Transverse colon (tissue), 4 donors: ENCODE measurements at regions not wholly inside any gene's neighbourhood (a gene's known extent, or its start where the extent isn't known, plus 50 kb on each side); places are given as distances from the start of the nearest gene placed in this dataset.

Source experiments
- DNase-seq: peaks from one replicate; pipeline ENCODE4 v3.0.0-alpha.2; 2019
- H3K27ac ChIP-seq, 4 donors: fragments of 200-600 bp; sonication (generic); 2 replicates each; pipeline ENCODE4 v1.5.1; 2016 to 2018; ENCODE audit warnings: inconsistent platforms in 4 of 4
- H3K27me3 ChIP-seq: fragments of 200-600 bp; sonication (generic); 2 replicates; pipeline ENCODE4 v1.5.1; 2017; ENCODE audit warnings: inconsistent platforms
- H3K36me3 ChIP-seq, 4 donors: fragments of 200-600 bp; sonication (generic); 2 replicates each; pipeline ENCODE4 v1.5.1; 2017 to 2019; ENCODE audit warnings: inconsistent platforms in 4 of 4
- H3K4me1 ChIP-seq, 4 donors: fragments of 200-600 bp; sonication (generic); 2 replicates each; pipeline ENCODE4 v1.5.1; 2017 to 2020; ENCODE audit warnings: inconsistent platforms in 4 of 4
- H3K4me3 ChIP-seq, 4 donors: fragments of 200-600 bp; sonication (generic); 1 replicate in 1 of 4; 2 replicates in 3 of 4; pipeline versions ENCODE4 v1.5.1 to v1.6.1; 2017 to 2019; ENCODE audit warnings: inconsistent platforms in 4 of 4
- H3K9me3 ChIP-seq, 2 donors: fragments of 200-600 bp; sonication (generic); 2 replicates each; pipeline ENCODE4 v1.5.1; 2017 to 2019; ENCODE audit warnings: inconsistent platforms in 2 of 2
- EP300 ChIP-seq: sonication (generic); formaldehyde crosslinking; IDR thresholded peaks from one replicate; pipeline ENCODE4 v1.6.1; 2017; ENCODE audit warnings: antibody characterized with exemption, low read depth
- POLR2A ChIP-seq: fragments of 450-650 bp; IDR thresholded peaks from one replicate; pipeline ENCODE4 v1.6.1; 2016; ENCODE audit warnings: antibody characterized with exemption, mild to moderate bottlenecking, moderate library complexity
- POLR2AphosphoS5 ChIP-seq, 3 donors: sonication (generic); formaldehyde crosslinking; IDR thresholded peaks; one replicate each; pipeline ENCODE4 v1.6.1; 2016; ENCODE audit warnings: antibody characterized with exemption in 3 of 3
- WGBS, 2 donors: methylation state at CpG; one replicate each; pipeline ENCODE4 v1.1.5; 2018; ENCODE audit warnings: low coverage in 1 of 2; 5-methylcytosine and 5-hydroxymethylcytosine counted together
- in situ Hi-C, 4 donors: fragments of 200-750 bp; cut with MboI; loops; one replicate each; pipeline versions ENCODE4 v1.15.0 to v1.15.1; 2017; ENCODE audit warnings: low sequenced_read_pairs in 3 of 4, low pct_ligation_motif_present in 1 of 4, low pct_unique_long_range_greater_than_20kb in 1 of 4
- intact Hi-C: fragments of 100-400 bp; cut with DNase I; formaldehyde crosslinking; loops from one replicate; pipeline ENCODE4 v1.15.1; 2023; ENCODE audit warnings: low total_unique reads
- TF ChIP-seq, protein P1 (sequence below), 5 experiments: fragments of 200-600 bp in 3 of 5; fragments of 450-650 bp in 2 of 5; sonication (generic) in 3 of 5; IDR thresholded peaks; 1 replicate in 2 of 5; 2 replicates in 3 of 5; pipeline ENCODE4 v1.5.1; 2016 to 2017; ENCODE audit warnings: antibody characterized with exemption in 5 of 5, inconsistent platforms in 3 of 5, mild to moderate bottlenecking in 2 of 5, moderate library complexity in 1 of 5

- Histone ChIP-seq H3K4me3 (no peak overlapping the region), H3K36me3 (no peaks in the 10 kb centered on the region), H3K9me3 (no peaks in the 10 kb centered on the region), H3K27ac (no peak overlapping the region), H3K27me3 (no peaks in the 10 kb centered on the region), H3K4me1 (no peaks in the 10 kb centered on the region)
- intact Hi-C loops (no loop called here), in situ Hi-C loops (loop anchor here in 3 of 4 donors (25.0 kb wide), 1 partner anchor 276 kb away; no protein-coding TSS in a partner anchor)
- TF ChIP-seq POLR2AphosphoS5 (IDR thresholded peaks at IDR 0.05) (no peak), POLR2A (no peak), EP300 (no peak)
- TF ChIP-seq, protein P1, sequence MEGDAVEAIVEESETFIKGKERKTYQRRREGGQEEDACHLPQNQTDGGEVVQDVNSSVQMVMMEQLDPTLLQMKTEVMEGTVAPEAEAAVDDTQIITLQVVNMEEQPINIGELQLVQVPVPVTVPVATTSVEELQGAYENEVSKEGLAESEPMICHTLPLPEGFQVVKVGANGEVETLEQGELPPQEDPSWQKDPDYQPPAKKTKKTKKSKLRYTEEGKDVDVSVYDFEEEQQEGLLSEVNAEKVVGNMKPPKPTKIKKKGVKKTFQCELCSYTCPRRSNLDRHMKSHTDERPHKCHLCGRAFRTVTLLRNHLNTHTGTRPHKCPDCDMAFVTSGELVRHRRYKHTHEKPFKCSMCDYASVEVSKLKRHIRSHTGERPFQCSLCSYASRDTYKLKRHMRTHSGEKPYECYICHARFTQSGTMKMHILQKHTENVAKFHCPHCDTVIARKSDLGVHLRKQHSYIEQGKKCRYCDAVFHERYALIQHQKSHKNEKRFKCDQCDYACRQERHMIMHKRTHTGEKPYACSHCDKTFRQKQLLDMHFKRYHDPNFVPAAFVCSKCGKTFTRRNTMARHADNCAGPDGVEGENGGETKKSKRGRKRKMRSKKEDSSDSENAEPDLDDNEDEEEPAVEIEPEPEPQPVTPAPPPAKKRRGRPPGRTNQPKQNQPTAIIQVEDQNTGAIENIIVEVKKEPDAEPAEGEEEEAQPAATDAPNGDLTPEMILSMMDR (IDR thresholded peaks at IDR 0.05): no peak
- WGBS, 2 donors: 67% methylated on average over 2 of the region's 2 CpGs; no CpG with 5 or more reads in 1 of the 2 donors
- DNase-seq: no peak
These were observed 263.4 kb downstream of the GLUD2 start for GRCh38 chrX:121310820-121311219.

GRCh38 chrX:121320441-121320840 is 273.0 kb downstream of the GLUD2 start:
- Histone ChIP-seq H3K9me3 (no peaks in the 10 kb centered on the region), H3K27me3 (no peaks in the 10 kb centered on the region), H3K27ac (no peak overlapping the region), H3K4me3 (no peak overlapping the region), H3K36me3 (no peaks in the 10 kb centered on the region), H3K4me1 (no peaks in the 10 kb centered on the region)
- DNase-seq: no peak
- intact Hi-C loops: no loop called here
- WGBS, 2 donors: 53% methylated on average over 1 of the region's 1 CpG; no CpG with 5 or more reads in 1 of the 2 donors
- in situ Hi-C loops: loop anchor here in 3 of 4 donors (25.0 kb wide), 1 partner anchor 267 kb away; no protein-coding TSS in a partner anchor
- TF ChIP-seq POLR2AphosphoS5 (IDR thresholded peaks at IDR 0.05) (no peak), EP300 (no peak)

GRCh38 chrX:121322159-121322558 is 274.7 kb downstream of the GLUD2 start:
- Histone ChIP-seq H3K27me3 (no peaks in the 10 kb centered on the region), H3K27ac (no peak overlapping the region), H3K9me3 (no peaks in the 10 kb centered on the region), H3K4me3 (no peak overlapping the region), H3K4me1 (no peaks in the 10 kb centered on the region), H3K36me3 (no peaks in the 10 kb centered on the region)
- no peak for DNase-seq
- intact Hi-C loops: no loop called here
- in situ Hi-C loops: loop anchor here in 3 of 4 donors (25.0 kb wide), 1 partner anchor 265 kb away; no protein-coding TSS in a partner anchor
- WGBS, 2 donors: 60 to 64% methylated on average over 1 of the region's 1 CpG
- TF ChIP-seq POLR2A (no peak), POLR2AphosphoS5 (IDR thresholded peaks at IDR 0.05) (no peak), EP300 (no peak)
- TF ChIP-seq, protein P1 (IDR thresholded peaks at IDR 0.05): peak in 4 of 5 experiments; percentile 9 to 28 (median 16)

GRCh38 chrX:121323337-121323736 is 275.9 kb downstream of the GLUD2 start:
- 80 to 93% methylated on average over 1 of the region's 1 CpG for WGBS, 2 donors
- in situ Hi-C loops: loop anchor here in 3 of 4 donors (25.0 kb wide), 1 partner anchor 264 kb away; no protein-coding TSS in a partner anchor
- no peak for TF ChIP-seq POLR2AphosphoS5 (IDR thresholded peaks at IDR 0.05)
- no peaks in the 10 kb centered on the region for H3K27me3 ChIP-seq
- no peak overlapping the region for H3K27ac ChIP-seq
- H3K4me3 ChIP-seq: no peak overlapping the region
- no peaks in the 10 kb centered on the region for H3K36me3 ChIP-seq
- intact Hi-C loops: no loop called here
- DNase-seq: no peak
- H3K9me3 ChIP-seq: no peaks in the 10 kb centered on the region
- no peaks in the 10 kb centered on the region for H3K4me1 ChIP-seq

DNA sequence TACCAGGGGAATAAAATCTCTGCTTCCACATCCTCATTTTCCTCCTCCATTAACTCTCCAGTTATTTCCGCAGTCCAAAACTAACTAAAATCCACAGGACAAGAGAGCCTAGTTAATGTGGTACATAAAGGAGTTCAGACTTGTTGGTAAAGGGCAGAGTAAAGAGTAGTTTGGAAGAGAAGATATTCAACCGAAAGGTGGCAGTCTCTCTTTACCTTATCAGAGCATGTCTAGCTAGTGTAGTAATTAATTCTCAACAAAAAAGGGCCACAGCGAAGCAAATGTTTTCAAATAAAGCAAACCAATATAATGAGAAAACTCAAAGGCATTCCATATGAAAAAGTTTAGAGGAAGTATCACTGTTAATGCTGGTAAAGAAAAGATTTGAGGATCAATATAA is 286.5 kb downstream of the GLUD2 start:
- Histone ChIP-seq H3K9me3 (no peaks in the 10 kb centered on the region), H3K4me1 (no peaks in the 10 kb centered on the region), H3K27me3 (no peaks in the 10 kb centered on the region), H3K4me3 (no peak overlapping the region), H3K27ac (no peak overlapping the region), H3K36me3 (no peaks in the 10 kb centered on the region)
- in situ Hi-C loops (no loop called here), intact Hi-C loops (no loop called here)
- TF ChIP-seq, protein P1 (IDR thresholded peaks at IDR 0.05): peak in 1 of 5 experiments; percentile 8
- TF ChIP-seq EP300 (no peak), POLR2AphosphoS5 (IDR thresholded peaks at IDR 0.05) (no peak)
- DNase-seq: no peak
- WGBS, 2 donors: 40 to 57% methylated on average over 3 of the region's 3 CpGs
